ENCODE measurements at regions not wholly inside any gene's neighbourhood (a gene's known extent, or its start where the extent isn't known, plus 50 kb on each side); places are given as distances from the start of the nearest gene placed in this dataset.

DNA sequence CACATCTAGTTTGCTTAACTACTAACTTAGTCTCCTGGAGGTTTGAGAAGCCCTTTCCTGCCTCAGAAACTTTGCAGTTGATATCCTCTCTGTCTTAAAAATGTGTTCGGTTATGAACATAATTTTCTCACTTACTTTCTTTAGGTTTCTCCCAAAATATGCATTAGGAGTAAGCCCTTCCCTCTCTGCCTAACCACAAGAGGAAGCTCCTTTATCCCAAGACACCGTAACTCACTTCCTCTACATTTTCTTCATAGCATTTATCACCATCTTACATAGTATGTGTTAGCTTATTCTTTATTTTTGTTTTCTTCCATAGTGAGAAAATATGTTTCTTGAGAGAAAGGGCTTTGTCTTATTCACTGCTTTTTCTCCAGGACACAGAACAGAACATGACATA, 952.5 kb upstream of the ATXN8OS start:
- no peak for DNase-seq (ENCODE audit: extremely low spot score, unreplicated experiment)
- Mint-ChIP-seq H3K4me3 (no peak overlapping the region), H3K27ac (no peak overlapping the region), H3K36me3 (no peaks in the 10 kb centered on the region), H3K4me1 (ENCODE audit: unreplicated experiment) (no peaks in the 10 kb centered on the region), H3K27me3 (no peaks in the 10 kb centered on the region), H3K9me3 (no peaks in the 10 kb centered on the region)
- TF ChIP-seq, protein P1, sequence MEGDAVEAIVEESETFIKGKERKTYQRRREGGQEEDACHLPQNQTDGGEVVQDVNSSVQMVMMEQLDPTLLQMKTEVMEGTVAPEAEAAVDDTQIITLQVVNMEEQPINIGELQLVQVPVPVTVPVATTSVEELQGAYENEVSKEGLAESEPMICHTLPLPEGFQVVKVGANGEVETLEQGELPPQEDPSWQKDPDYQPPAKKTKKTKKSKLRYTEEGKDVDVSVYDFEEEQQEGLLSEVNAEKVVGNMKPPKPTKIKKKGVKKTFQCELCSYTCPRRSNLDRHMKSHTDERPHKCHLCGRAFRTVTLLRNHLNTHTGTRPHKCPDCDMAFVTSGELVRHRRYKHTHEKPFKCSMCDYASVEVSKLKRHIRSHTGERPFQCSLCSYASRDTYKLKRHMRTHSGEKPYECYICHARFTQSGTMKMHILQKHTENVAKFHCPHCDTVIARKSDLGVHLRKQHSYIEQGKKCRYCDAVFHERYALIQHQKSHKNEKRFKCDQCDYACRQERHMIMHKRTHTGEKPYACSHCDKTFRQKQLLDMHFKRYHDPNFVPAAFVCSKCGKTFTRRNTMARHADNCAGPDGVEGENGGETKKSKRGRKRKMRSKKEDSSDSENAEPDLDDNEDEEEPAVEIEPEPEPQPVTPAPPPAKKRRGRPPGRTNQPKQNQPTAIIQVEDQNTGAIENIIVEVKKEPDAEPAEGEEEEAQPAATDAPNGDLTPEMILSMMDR (conservative IDR thresholded peaks at IDR 0.05) = no peak

DNA sequence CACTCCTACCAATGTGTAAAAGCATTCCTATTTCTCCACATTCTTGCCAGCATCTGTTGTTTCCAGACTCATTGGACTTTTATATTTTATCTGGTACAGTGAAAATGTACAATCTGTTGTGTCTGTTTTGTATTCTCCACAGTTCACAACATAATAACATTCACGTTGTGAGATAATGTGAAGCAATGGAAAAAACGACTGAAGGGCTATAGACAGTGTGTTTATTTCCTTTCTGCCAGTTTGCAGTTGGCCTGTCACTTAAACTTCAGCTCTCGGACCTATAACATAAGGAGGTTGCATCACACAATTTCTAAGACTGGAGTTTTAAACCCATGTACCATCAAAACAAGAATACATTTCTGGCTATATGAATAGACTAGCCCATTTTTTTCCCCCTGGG, 965.5 kb upstream of the ATXN8OS start:
- Mint-ChIP-seq H3K36me3 (no peaks in the 10 kb centered on the region), H3K4me3 (no peak overlapping the region), H3K27ac (no peak overlapping the region), H3K27me3 (no peaks in the 10 kb centered on the region), H3K9me3 (no peaks in the 10 kb centered on the region), H3K4me1 (ENCODE audit: unreplicated experiment) (no peaks in the 10 kb centered on the region)
- DNase-seq (ENCODE audit: extremely low spot score, unreplicated experiment) = no peak
- TF ChIP-seq, protein P1 (conservative IDR thresholded peaks at IDR 0.05) = no peak

DNA sequence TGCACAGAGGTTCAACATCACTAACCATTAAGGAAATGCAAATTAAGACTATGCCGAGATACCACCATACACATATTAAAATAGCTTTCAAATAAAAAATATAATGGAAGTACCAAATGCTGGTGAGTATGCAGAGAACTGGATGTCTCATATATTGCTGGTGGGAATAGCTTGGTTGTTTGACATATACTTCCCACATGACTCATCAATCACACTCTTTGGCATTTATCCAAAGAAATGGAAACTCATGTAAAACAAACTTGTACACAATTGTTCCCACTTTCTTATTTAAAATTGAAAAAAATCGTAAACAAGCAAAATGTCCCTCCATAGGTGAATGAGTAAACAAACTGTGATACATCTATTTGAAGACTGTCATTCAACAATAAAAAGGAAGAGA, 982.6 kb upstream of the ATXN8OS start:
- H3K4me3 Mint-ChIP-seq = no peak overlapping the region
- no peaks in the 10 kb centered on the region for H3K9me3 Mint-ChIP-seq
- no peak overlapping the region for H3K27ac Mint-ChIP-seq
- no peaks in the 10 kb centered on the region for H3K27me3 Mint-ChIP-seq
- H3K36me3 Mint-ChIP-seq = no peaks in the 10 kb centered on the region
- TF ChIP-seq, protein P1 (conservative IDR thresholded peaks at IDR 0.05) = no peak
- DNase-seq (ENCODE audit: extremely low spot score, unreplicated experiment) = no peak
- H3K4me1 Mint-ChIP-seq (ENCODE audit: unreplicated experiment) = no peaks in the 10 kb centered on the region

DNA sequence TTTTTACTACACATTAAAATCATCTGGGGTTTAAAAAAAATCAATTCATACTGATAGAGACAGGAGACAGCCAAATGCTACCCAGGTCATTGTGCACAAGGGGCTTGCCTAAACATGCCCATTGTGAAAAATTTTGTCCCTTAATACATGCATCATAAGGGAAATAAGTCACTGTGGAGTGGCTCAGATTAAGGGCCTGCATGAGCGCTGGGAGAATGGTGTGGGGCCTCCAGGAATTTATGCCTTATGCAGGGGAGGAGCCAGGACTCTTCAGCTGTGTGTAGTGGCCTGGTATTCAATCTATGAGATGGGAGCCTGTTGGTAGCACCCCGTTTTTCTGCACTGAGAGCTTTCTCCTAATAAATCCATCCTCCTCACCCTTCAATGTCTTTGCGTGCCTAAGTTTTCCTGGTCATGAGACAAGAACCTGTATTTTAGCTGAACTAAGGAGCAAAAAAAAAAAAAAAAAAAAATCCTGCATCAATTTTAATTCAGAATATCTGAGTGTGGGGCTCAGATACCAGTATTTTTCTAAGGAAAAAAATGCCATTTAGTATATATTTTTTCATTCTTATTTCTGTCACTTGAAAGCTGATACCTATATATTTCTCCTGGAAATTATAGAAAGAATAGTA, 997.6 kb upstream of the ATXN8OS start:
- TF ChIP-seq, protein P1 (conservative IDR thresholded peaks at IDR 0.05) = no peak
- H3K4me1 Mint-ChIP-seq (ENCODE audit: unreplicated experiment) = no peaks in the 10 kb centered on the region
- no peaks in the 10 kb centered on the region for H3K9me3 Mint-ChIP-seq
- H3K27me3 Mint-ChIP-seq = no peaks in the 10 kb centered on the region
- H3K4me3 Mint-ChIP-seq = no peak overlapping the region
- peak overlapping the region; percentile 24 for H3K27ac Mint-ChIP-seq
- DNase-seq (ENCODE audit: extremely low spot score, unreplicated experiment) = no peak
- no peaks in the 10 kb centered on the region for H3K36me3 Mint-ChIP-seq

DNA sequence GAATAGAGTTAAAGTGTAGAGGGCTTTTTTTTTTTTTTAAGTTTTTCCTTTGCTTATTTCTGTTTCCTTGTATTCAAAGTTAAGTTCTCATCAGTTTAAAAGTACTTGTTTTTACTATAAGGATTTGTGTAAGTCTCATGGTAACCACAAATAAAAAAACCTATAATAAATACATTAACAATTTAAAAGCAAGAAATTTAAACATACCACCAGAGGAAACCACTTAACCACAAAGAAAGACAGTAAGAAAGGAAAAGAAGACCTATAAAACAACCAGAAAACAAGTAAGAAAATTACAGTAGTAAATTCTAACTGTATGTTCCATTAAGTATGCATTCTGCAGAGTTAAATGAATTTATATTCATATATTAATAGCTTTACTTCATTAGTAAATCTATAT, 999.1 kb upstream of the ATXN8OS start:
- TF ChIP-seq, protein P1 (conservative IDR thresholded peaks at IDR 0.05) = peak; percentile 29
- Mint-ChIP-seq H3K4me1 (ENCODE audit: unreplicated experiment) (no peaks in the 10 kb centered on the region), H3K36me3 (no peaks in the 10 kb centered on the region), H3K27me3 (no peaks in the 10 kb centered on the region), H3K9me3 (no peaks in the 10 kb centered on the region), H3K27ac (no peak overlapping the region), H3K4me3 (no peak overlapping the region)
- no peak for DNase-seq (ENCODE audit: extremely low spot score, unreplicated experiment)

DNA sequence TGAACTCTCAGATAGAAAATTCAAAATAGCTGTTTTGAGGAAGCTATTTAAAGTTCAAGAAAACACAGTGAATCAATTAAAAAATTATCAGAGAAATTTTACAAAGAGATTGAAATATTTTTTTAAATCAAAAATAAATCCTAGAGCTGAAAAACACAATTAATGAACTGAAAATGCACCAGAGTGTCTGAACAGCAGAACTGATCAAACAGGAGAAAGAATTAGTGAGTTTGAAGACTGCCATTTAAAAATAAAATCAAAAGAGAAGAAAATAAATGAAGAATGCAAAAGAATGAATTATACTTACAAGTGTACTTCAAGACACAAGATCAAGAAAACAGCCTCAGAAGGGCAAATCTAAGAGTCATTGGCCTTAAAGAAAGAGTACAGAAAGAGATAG, 1000.2 kb upstream of the ATXN8OS start:
- H3K36me3 Mint-ChIP-seq = no peaks in the 10 kb centered on the region
- no peaks in the 10 kb centered on the region for H3K4me1 Mint-ChIP-seq (ENCODE audit: unreplicated experiment)
- H3K4me3 Mint-ChIP-seq = no peak overlapping the region
- no peak for DNase-seq (ENCODE audit: extremely low spot score, unreplicated experiment)
- TF ChIP-seq, protein P1 (conservative IDR thresholded peaks at IDR 0.05) = no peak
- H3K27me3 Mint-ChIP-seq = no peaks in the 10 kb centered on the region
- H3K27ac Mint-ChIP-seq = no peak overlapping the region
- H3K9me3 Mint-ChIP-seq = no peaks in the 10 kb centered on the region
